ENCODE measurements at regions not wholly inside any gene's neighbourhood (a gene's known extent, or its start where the extent isn't known, plus 50 kb on each side); places are given as distances from the start of the nearest gene placed in this dataset.

GRCh38 chr13:32914686-32915085 lies 101.5 kb upstream of the KL start:
- TF ChIP-seq CTCF (IDR thresholded peaks at IDR 0.05) (no peak), EP300 (IDR thresholded peaks at IDR 0.05) (no peak), POLR2AphosphoS5 (IDR thresholded peaks at IDR 0.05) (no peak), POLR2A (IDR thresholded peaks at IDR 0.05; ENCODE audit: low read depth) (no peak)

All from esophagus muscularis mucosa (tissue), 4 donors.